HepG2 (cell line): ENCODE measurements at regions not wholly inside any gene's neighbourhood (a gene's known extent, or its start where the extent isn't known, plus 50 kb on each side); places are given as distances from the start of the nearest gene placed in this dataset.

Experiments used
- CEBPB ChIP-seq: IDR thresholded peaks from 2 replicates; pipeline ENCODE4 v1.6.1; 2011; ENCODE audit warnings: low read depth, low read length, improper control_type of control experiment, borderline replicate concordance
- DZIP1 ChIP-seq: sonication (generic); formaldehyde crosslinking; IDR thresholded peaks from 2 replicates; pipeline ENCODE4 v1.5.0; 2020; ENCODE audit warnings: mild to moderate bottlenecking, missing genetic modification reagents
- TBP ChIP-seq: sonication (generic); formaldehyde crosslinking; IDR thresholded peaks from 2 replicates; pipeline ENCODE4 v1.5.0; 2020; ENCODE audit warnings: missing genetic modification reagents
- TRIM24 ChIP-seq: sonication (generic); formaldehyde crosslinking; IDR thresholded peaks from 2 replicates; pipeline ENCODE4 v1.8.0; 2022; ENCODE audit warnings: mild to moderate bottlenecking, missing genetic modification reagents
- ZNF17 ChIP-seq: sonication (generic); formaldehyde crosslinking; IDR thresholded peaks from 2 replicates; pipeline ENCODE4 v1.5.0; 2020; ENCODE audit warnings: mild to moderate bottlenecking, missing genetic modification reagents
- ZNF431 ChIP-seq: sonication (generic); formaldehyde crosslinking; IDR thresholded peaks from 2 replicates; pipeline ENCODE4 v1.9.0; 2022; ENCODE audit warnings: missing genetic modification reagents, low read depth, mild to moderate bottlenecking, borderline replicate concordance
- ZNF644 ChIP-seq: IDR thresholded peaks from 2 replicates; pipeline ENCODE4 v1.6.1; 2016; ENCODE audit warnings: low read depth
- TF ChIP-seq, protein P1 (sequence below): sonication (generic); formaldehyde crosslinking; IDR thresholded peaks from 2 replicates; pipeline ENCODE4 v1.5.0; 2020; ENCODE audit warnings: mild to moderate bottlenecking, missing genetic modification reagents, borderline replicate concordance
- TF ChIP-seq, protein P2 (sequence below): sonication (generic); formaldehyde crosslinking; IDR thresholded peaks from 2 replicates; pipeline ENCODE4 v1.4.0; 2020; ENCODE audit warnings: low read depth, missing genetic modification reagents

DNA sequence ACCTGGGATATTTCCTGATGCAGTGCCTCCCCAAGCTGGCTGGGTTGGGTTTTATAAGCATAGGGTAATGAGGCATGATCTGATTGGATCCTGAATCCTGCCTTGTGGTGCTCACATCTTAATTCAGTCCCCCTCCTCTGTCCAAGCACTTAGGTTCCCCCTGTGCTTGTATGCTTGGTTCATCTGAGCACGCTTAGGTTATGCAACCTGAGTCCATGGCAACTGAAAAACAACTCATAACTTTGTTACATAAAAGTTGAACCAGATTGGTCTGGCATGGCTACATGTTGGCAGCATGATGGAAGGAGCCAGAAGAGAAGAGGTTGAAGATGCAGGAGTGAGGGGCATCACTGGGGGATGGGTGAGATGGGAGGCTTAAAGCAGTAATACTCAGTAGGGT is 57.3 kb upstream of the OSBPL3 start (continued):
- TF ChIP-seq, protein P1, sequence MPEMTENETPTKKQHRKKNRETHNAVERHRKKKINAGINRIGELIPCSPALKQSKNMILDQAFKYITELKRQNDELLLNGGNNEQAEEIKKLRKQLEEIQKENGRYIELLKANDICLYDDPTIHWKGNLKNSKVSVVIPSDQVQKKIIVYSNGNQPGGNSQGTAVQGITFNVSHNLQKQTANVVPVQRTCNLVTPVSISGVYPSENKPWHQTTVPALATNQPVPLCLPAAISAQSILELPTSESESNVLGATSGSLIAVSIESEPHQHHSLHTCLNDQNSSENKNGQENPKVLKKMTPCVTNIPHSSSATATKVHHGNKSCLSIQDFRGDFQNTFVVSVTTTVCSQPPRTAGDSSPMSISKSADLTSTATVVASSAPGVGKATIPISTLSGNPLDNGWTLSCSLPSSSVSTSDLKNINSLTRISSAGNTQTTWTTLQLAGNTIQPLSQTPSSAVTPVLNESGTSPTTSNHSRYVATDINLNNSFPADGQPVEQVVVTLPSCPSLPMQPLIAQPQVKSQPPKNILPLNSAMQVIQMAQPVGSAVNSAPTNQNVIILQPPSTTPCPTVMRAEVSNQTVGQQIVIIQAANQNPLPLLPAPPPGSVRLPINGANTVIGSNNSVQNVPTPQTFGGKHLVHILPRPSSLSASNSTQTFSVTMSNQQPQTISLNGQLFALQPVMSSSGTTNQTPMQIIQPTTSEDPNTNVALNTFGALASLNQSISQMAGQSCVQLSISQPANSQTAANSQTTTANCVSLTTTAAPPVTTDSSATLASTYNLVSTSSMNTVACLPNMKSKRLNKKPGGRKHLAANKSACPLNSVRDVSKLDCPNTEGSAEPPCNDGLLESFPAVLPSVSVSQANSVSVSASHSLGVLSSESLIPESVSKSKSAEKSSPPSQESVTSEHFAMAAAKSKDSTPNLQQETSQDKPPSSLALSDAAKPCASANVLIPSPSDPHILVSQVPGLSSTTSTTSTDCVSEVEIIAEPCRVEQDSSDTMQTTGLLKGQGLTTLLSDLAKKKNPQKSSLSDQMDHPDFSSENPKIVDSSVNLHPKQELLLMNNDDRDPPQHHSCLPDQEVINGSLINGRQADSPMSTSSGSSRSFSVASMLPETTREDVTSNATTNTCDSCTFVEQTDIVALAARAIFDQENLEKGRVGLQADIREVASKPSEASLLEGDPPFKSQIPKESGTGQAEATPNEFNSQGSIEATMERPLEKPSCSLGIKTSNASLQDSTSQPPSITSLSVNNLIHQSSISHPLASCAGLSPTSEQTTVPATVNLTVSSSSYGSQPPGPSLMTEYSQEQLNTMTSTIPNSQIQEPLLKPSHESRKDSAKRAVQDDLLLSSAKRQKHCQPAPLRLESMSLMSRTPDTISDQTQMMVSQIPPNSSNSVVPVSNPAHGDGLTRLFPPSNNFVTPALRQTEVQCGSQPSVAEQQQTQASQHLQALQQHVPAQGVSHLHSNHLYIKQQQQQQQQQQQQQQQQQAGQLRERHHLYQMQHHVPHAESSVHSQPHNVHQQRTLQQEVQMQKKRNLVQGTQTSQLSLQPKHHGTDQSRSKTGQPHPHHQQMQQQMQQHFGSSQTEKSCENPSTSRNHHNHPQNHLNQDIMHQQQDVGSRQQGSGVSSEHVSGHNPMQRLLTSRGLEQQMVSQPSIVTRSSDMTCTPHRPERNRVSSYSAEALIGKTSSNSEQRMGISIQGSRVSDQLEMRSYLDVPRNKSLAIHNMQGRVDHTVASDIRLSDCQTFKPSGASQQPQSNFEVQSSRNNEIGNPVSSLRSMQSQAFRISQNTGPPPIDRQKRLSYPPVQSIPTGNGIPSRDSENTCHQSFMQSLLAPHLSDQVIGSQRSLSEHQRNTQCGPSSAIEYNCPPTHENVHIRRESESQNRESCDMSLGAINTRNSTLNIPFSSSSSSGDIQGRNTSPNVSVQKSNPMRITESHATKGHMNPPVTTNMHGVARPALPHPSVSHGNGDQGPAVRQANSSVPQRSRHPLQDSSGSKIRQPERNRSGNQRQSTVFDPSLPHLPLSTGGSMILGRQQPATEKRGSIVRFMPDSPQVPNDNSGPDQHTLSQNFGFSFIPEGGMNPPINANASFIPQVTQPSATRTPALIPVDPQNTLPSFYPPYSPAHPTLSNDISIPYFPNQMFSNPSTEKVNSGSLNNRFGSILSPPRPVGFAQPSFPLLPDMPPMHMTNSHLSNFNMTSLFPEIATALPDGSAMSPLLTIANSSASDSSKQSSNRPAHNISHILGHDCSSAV (CRISPR knock-in tag): no peak
- TF ChIP-seq DZIP1 (CRISPR knock-in tag) (no peak), TBP (CRISPR knock-in tag) (no peak), ZNF431 (CRISPR knock-in tag) (no peak), TRIM24 (CRISPR knock-in tag) (peak; percentile 60; the same call in 1 of the 2 replicates), ZNF17 (CRISPR knock-in tag) (no peak), CEBPB (peak; percentile 63), ZNF644 (CRISPR knock-in tag) (0 out of 2 replicates have a peak, but pooled peaks have one; percentile 21)
- TF ChIP-seq, protein P2, sequence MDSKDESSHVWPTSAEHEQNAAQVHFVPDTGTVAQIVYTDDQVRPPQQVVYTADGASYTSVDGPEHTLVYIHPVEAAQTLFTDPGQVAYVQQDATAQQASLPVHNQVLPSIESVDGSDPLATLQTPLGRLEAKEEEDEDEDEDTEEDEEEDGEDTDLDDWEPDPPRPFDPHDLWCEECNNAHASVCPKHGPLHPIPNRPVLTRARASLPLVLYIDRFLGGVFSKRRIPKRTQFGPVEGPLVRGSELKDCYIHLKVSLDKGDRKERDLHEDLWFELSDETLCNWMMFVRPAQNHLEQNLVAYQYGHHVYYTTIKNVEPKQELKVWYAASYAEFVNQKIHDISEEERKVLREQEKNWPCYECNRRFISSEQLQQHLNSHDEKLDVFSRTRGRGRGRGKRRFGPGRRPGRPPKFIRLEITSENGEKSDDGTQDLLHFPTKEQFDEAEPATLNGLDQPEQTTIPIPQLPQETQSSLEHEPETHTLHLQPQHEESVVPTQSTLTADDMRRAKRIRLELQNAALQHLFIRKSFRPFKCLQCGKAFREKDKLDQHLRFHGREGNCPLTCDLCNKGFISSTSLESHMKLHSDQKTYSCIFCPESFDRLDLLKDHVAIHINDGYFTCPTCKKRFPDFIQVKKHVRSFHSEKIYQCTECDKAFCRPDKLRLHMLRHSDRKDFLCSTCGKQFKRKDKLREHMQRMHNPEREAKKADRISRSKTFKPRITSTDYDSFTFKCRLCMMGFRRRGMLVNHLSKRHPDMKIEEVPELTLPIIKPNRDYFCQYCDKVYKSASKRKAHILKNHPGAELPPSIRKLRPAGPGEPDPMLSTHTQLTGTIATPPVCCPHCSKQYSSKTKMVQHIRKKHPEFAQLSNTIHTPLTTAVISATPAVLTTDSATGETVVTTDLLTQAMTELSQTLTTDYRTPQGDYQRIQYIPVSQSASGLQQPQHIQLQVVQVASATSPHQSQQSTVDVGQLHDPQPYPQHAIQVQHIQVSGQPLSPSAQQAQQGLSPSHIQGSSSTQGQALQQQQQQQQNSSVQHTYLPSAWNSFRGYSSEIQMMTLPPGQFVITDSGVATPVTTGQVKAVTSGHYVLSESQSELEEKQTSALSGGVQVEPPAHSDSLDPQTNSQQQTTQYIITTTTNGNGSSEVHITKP (CRISPR knock-in tag): peak; percentile 91
